IMR-90 (cell line): ENCODE measurements at regions not wholly inside any gene's neighbourhood (a gene's known extent, or its start where the extent isn't known, plus 50 kb on each side); places are given as distances from the start of the nearest gene placed in this dataset.

Experiments
- ATAC-seq: fragments of 200-7000 bp; cut with Tn5 transposase; 2 replicates; pipeline ENCODE4 v1.9.1; 2020; ENCODE audit warnings: low read depth, mild to moderate bottlenecking, moderate library complexity
- BruUV-seq: library from RNA; stranded (reverse); fragments of 400-500 nt; replicated peaks from 2 replicates; lab custom pipeline; 2021; lab: Mats Ljungman, UMichigan
- CTCF ChIA-PET: fragments of 300-600 bp; formaldehyde crosslinking; extraction: SDS; loops from one replicate; lab custom pipeline; 2021; ENCODE audit warnings: antibody characterized with exemption; lab: Yijun Ruan, JAX
- POLR2A ChIA-PET: fragments of 300-600 bp; sonication (Branson Sonifier 250); formaldehyde crosslinking; loops from one replicate; lab custom pipeline; 2022; ENCODE audit warnings: antibody characterized with exemption; ENCODE audit not compliant: unreplicated experiment; lab: Charles Lee
- DNase-seq: peaks from one replicate; pipeline ENCODE4 v3.0.0; 2013
- H2AFZ ChIP-seq: replicated peaks from 2 replicates; pipeline ENCODE3; 2013; ENCODE audit warnings: low read length, mild to moderate bottlenecking; ENCODE audit not compliant: poor library complexity
- H2AK5ac ChIP-seq: 2 replicates; pipeline ENCODE4 v1.6.1; 2013; ENCODE audit warnings: low read depth, low read length, inconsistent platforms
- H2AK9ac ChIP-seq: replicated peaks from 2 replicates; pipeline ENCODE3; 2013; ENCODE audit warnings: mild to moderate bottlenecking, low read depth, low read length, moderate library complexity; ENCODE audit not compliant: poor library complexity
- H2BK120ac ChIP-seq: 2 replicates; pipeline ENCODE4 v1.6.1; 2013; ENCODE audit warnings: low read depth, low read length, inconsistent platforms
- H2BK15ac ChIP-seq: 3 replicates; pipeline ENCODE4 v1.6.1; 2013; ENCODE audit warnings: low read depth, low read length, inconsistent platforms
- H2BK20ac ChIP-seq: 2 replicates; pipeline ENCODE4 v1.6.1; 2013; ENCODE audit warnings: low read depth, mild to moderate bottlenecking, inconsistent platforms, low read length, moderate library complexity
- H2BK5ac ChIP-seq: 2 replicates; pipeline ENCODE4 v1.6.1; 2013; ENCODE audit warnings: mild to moderate bottlenecking, low read depth, low read length, inconsistent platforms; ENCODE audit not compliant: poor library complexity, severe bottlenecking
- H3K14ac ChIP-seq: replicated peaks from 2 replicates; pipeline ENCODE4 v1.6.1; 2013; ENCODE audit warnings: low read depth, low read length, inconsistent platforms
- H3K18ac ChIP-seq: 2 replicates; pipeline ENCODE4 v1.6.1; 2013; ENCODE audit warnings: low read depth, low read length, control low read depth
- H3K23ac ChIP-seq: 2 replicates; pipeline ENCODE4 v1.6.1; 2013; ENCODE audit warnings: low read depth, low read length, inconsistent platforms
- H3K27ac ChIP-seq: 2 replicates; pipeline ENCODE4 v1.5.1; 2013; ENCODE audit warnings: mild to moderate bottlenecking, control low read depth, low read length; ENCODE audit not compliant: insufficient read depth
- H3K27me3 ChIP-seq: 2 replicates; pipeline ENCODE4 v1.6.1; 2013; ENCODE audit warnings: low read length; ENCODE audit not compliant: control insufficient read depth, insufficient read depth
- H3K36me3 ChIP-seq: 2 replicates; pipeline ENCODE4 v1.6.1; 2013; ENCODE audit warnings: low read length, mixed read lengths; ENCODE audit not compliant: control insufficient read depth, insufficient read depth
- H3K4ac ChIP-seq: 2 replicates; pipeline ENCODE4 v1.6.1; 2013; ENCODE audit warnings: low read depth, low read length, inconsistent platforms
- H3K4me1 ChIP-seq: 2 replicates; pipeline ENCODE4 v1.6.1; 2013; ENCODE audit warnings: low read length, mixed read lengths; ENCODE audit not compliant: control insufficient read depth, insufficient read depth
- H3K4me2 ChIP-seq: 2 replicates; pipeline ENCODE4 v1.6.1; 2013; ENCODE audit warnings: low read depth, mild to moderate bottlenecking, control low read depth, low read length, moderate library complexity
- H3K4me3 ChIP-seq: 2 replicates; pipeline ENCODE4 v1.5.1; 2013; ENCODE audit warnings: low read depth, mild to moderate bottlenecking, control low read depth, low read length, moderate library complexity; ENCODE audit not compliant: insufficient read depth
- H3K56ac ChIP-seq: 2 replicates; pipeline ENCODE4 v1.6.1; 2013; ENCODE audit warnings: low read length, inconsistent platforms; ENCODE audit not compliant: insufficient read depth; ENCODE audit errors: extremely low read depth
- H3K79me1 ChIP-seq, 2 experiments: 2 replicates each; pipeline ENCODE4 v1.6.1; 2013; ENCODE audit warnings: low read length in 2 of 2, inconsistent platforms in 1 of 2, low read depth in 1 of 2
- H3K9ac ChIP-seq: 2 replicates; pipeline ENCODE4 v1.6.1; 2013; ENCODE audit warnings: low read depth, low read length, control low read depth
- H3K9me1 ChIP-seq: 2 replicates; pipeline ENCODE4 v1.6.1; 2013; ENCODE audit warnings: low read length, inconsistent platforms; ENCODE audit not compliant: insufficient read depth
- H3K9me3 ChIP-seq: 2 replicates; pipeline ENCODE4 v1.6.1; 2013; ENCODE audit warnings: low read length; ENCODE audit not compliant: control insufficient read depth, insufficient read depth
- H4K20me1 ChIP-seq: 2 replicates; pipeline ENCODE4 v1.6.1; 2013; ENCODE audit warnings: low read length, inconsistent platforms; ENCODE audit not compliant: insufficient read depth
- H4K5ac ChIP-seq: 2 replicates; pipeline ENCODE4 v1.6.1; 2013; ENCODE audit warnings: mild to moderate bottlenecking, low read depth, low read length, control low read depth
- H4K8ac ChIP-seq, 2 experiments: 2 replicates each; pipeline ENCODE4 v1.6.1; 2013; ENCODE audit warnings: low read depth in 2 of 2, low read length in 2 of 2, control low read depth in 1 of 2, inconsistent platforms in 1 of 2
- H4K91ac ChIP-seq: 2 replicates; pipeline ENCODE4 v1.6.1; 2013; ENCODE audit warnings: low read depth, low read length, inconsistent platforms; ENCODE audit not compliant: insufficient read depth
- BHLHE40 ChIP-seq: fragments of 150-350 bp; IDR thresholded peaks from 2 replicates; pipeline ENCODE4 v1.6.1; 2016; ENCODE audit warnings: mild to moderate bottlenecking, low read depth, low read length
- CEBPB ChIP-seq: IDR thresholded peaks from 2 replicates; pipeline ENCODE4 v1.6.1; 2012; ENCODE audit warnings: low read depth, low read length, improper control_type of control experiment
- CHD1 ChIP-seq: IDR thresholded peaks from 2 replicates; pipeline ENCODE4 v1.6.1; 2012; ENCODE audit warnings: low read depth, low read length, improper control_type of control experiment
- FOS ChIP-seq: fragments of 150-350 bp; IDR thresholded peaks from 2 replicates; pipeline ENCODE4 v1.6.1; 2016; ENCODE audit warnings: low read depth, low read length
- MAFK ChIP-seq: IDR thresholded peaks from 2 replicates; pipeline ENCODE4 v1.6.1; 2012; ENCODE audit warnings: low read depth, low read length, improper control_type of control experiment
- MAZ ChIP-seq: IDR thresholded peaks from 2 replicates; pipeline ENCODE4 v1.6.1; 2012; ENCODE audit warnings: low read depth, mild to moderate bottlenecking, low read length, improper control_type of control experiment, moderate library complexity, borderline replicate concordance
- MXI1 ChIP-seq: IDR thresholded peaks from 2 replicates; pipeline ENCODE4 v1.6.1; 2012; ENCODE audit warnings: low read depth, mild to moderate bottlenecking, low read length, moderate library complexity, borderline replicate concordance
- NFE2L2 ChIP-seq: fragments of 150-350 bp; IDR thresholded peaks from 2 replicates; pipeline ENCODE4 v1.6.1; 2016; ENCODE audit warnings: low read depth, mild to moderate bottlenecking, low read length
- POLR2A ChIP-seq: IDR thresholded peaks from 2 replicates; pipeline ENCODE4 v1.6.1; 2012; ENCODE audit warnings: mild to moderate bottlenecking, low read depth, low read length
- RCOR1 ChIP-seq: IDR thresholded peaks from 2 replicates; pipeline ENCODE4 v1.6.1; 2012; ENCODE audit warnings: mild to moderate bottlenecking, low read length, improper control_type of control experiment; ENCODE audit not compliant: insufficient replicate concordance
- RFX5 ChIP-seq: IDR thresholded peaks from 2 replicates; pipeline ENCODE4 v1.8.0; 2012; ENCODE audit warnings: low read depth, mild to moderate bottlenecking, low read length, moderate library complexity
- SMC3 ChIP-seq: fragments of 150-350 bp; IDR thresholded peaks from 2 replicates; pipeline ENCODE4 v1.6.1; 2016; ENCODE audit warnings: low read depth, mild to moderate bottlenecking, antibody characterized with exemption, low read length, moderate library complexity
- WGBS, 2 experiments: methylation state at CpG; one replicate each; pipeline versions ENCODE4 v1.1.5 to v1.1.7; 2013; ENCODE audit warnings: missing lambda C conversion rate in 2 of 2; ENCODE audit not compliant: insufficient read length in 1 of 2; ENCODE audit errors: extremely low coverage in 2 of 2; 5-methylcytosine and 5-hydroxymethylcytosine counted together
- dilution Hi-C: fragments of 300-500 bp; cut with HindIII; formaldehyde crosslinking; loops from one replicate; pipeline ENCODE4 v1.14.3; 2018; ENCODE audit warnings: low sequenced_read_pairs; ENCODE audit not compliant: unreplicated experiment
- in situ Hi-C: fragments of 300-500 bp; cut with MboI; formaldehyde crosslinking; loops from 3 replicates; pipeline ENCODE4 v1.14.3; 2019; ENCODE audit warnings: low sequenced_read_pairs, inconsistent platforms, mixed read lengths
- intact Hi-C: fragments of 100-400 bp; cut with micrococcal nuclease; formaldehyde crosslinking; loops from 2 replicates; pipeline ENCODE4 v1.10.0; 2022
- TF ChIP-seq, protein P1 (sequence below): conservative IDR thresholded peaks from 2 replicates; pipeline ENCODE4 v1.5.1; 2012; ENCODE audit warnings: mild to moderate bottlenecking, low read depth, low read length, improper control_type of control experiment
- TF ChIP-seq, protein P2 (sequence below): fragments of 150-350 bp; IDR thresholded peaks from 2 replicates; pipeline ENCODE4 v1.6.1; 2017; ENCODE audit warnings: mild to moderate bottlenecking, antibody characterized with exemption, low read length, low read depth
- TF ChIP-seq, protein P3 (sequence below): fragments of 150-350 bp; IDR thresholded peaks from 2 replicates; pipeline ENCODE4 v1.6.1; 2016; ENCODE audit warnings: low read depth, mild to moderate bottlenecking, low read length, moderate library complexity, borderline replicate concordance

DNA sequence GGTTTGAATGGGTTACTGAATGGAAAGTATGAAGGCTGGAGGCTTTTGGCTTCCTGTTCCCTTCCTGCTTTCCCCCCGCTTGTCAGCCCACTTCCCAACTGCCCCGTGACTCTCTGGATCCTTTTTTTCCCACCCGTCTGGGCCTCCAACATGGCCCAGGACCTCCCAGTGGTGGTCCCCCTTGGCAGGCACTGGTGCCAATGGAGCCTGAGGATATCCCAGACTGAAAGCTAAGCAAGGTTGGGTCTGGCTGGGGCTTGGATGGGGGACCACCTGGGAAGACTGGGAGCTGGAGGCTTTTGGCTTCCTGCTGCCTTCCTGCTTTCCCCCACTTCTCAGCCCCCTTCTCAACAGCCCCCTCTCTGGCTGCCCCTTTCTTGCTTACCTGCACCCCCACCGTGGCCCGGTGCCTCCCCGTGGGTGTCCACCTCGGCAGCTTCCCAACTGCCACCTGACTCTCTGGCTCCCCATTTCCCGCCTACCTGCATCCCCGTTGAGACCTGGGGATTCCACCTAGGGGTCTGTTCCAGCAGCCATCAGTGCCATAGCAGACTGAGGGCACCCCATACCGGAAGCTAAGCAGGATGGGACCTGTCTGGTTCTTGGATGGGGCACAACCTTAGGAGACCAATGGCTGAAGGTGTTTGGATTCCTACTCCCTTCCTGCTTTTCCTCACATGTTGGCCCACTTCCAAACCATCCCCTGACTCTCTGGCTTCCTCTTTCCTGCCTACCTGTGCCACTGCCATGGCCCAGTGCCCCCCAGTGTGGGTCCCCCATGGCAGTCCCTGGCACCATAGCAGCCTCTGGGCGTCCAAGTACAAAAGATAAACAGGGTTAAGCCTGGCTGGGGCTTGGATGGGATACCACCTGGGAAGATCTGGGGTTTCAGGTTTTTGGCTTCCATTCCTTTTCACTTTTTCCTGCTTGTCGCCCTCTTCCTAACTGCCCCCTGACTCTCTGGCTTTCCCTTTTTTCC is 2295.3 kb downstream of the TP53TG3F start:
- H3K14ac ChIP-seq: no peak overlapping the region
- H3K79me1 ChIP-seq: no peaks in the 10 kb centered on the region
- H2BK20ac ChIP-seq: no peak overlapping the region
- DNase-seq (no peak), ATAC-seq (no peak)
- WGBS, 2 experiments: 75% methylated on average over 4 of the region's 12 CpGs; no CpG with 5 or more reads in 1 of the 2 experiments
- H2BK15ac ChIP-seq: no peak overlapping the region
- no peaks in the 10 kb centered on the region for H4K20me1 ChIP-seq
- no peaks in the 10 kb centered on the region for H3K36me3 ChIP-seq
- in situ Hi-C loops: no loop called here
- intact Hi-C loops: no loop called here
- CTCF ChIA-PET: no interaction called here
- no peak overlapping the region for H2AK9ac ChIP-seq
- no peak overlapping the region for H2AK5ac ChIP-seq
- H3K9ac ChIP-seq: no peak overlapping the region
- no peak overlapping the region for H3K27ac ChIP-seq
- no peak overlapping the region for H2BK5ac ChIP-seq
- no peak overlapping the region for H3K4me3 ChIP-seq
- dilution Hi-C loops: no loop called here
- H2BK120ac ChIP-seq: no peak overlapping the region
- H3K18ac ChIP-seq: no peak overlapping the region
- no TSS peak for BruUV-seq
- no peak overlapping the region for H4K91ac ChIP-seq
- POLR2A ChIA-PET: no interaction called here
- H3K9me1 ChIP-seq: no peaks in the 10 kb centered on the region
- no peaks in the 10 kb centered on the region for H3K4me1 ChIP-seq
- H3K27me3 ChIP-seq: no peaks in the 10 kb centered on the region
- no peak overlapping the region for H3K4me2 ChIP-seq
- no peak overlapping the region for H3K23ac ChIP-seq
- H3K4ac ChIP-seq: no peak overlapping the region
- H4K5ac ChIP-seq: no peak overlapping the region
- peaks cover 45% of the 10 kb centered on the region for H3K9me3 ChIP-seq
- no peak overlapping the region for H2AFZ ChIP-seq
- no peak overlapping the region for H4K8ac ChIP-seq
- H3K56ac ChIP-seq: no peak overlapping the region
- no peak for TF ChIP-seq MAZ
- no peak for TF ChIP-seq RFX5
- TF ChIP-seq FOS: no peak
- no peak for TF ChIP-seq CEBPB
- TF ChIP-seq RCOR1: no peak
- no peak for TF ChIP-seq POLR2A
- TF ChIP-seq MXI1: no peak
- TF ChIP-seq, protein P1, sequence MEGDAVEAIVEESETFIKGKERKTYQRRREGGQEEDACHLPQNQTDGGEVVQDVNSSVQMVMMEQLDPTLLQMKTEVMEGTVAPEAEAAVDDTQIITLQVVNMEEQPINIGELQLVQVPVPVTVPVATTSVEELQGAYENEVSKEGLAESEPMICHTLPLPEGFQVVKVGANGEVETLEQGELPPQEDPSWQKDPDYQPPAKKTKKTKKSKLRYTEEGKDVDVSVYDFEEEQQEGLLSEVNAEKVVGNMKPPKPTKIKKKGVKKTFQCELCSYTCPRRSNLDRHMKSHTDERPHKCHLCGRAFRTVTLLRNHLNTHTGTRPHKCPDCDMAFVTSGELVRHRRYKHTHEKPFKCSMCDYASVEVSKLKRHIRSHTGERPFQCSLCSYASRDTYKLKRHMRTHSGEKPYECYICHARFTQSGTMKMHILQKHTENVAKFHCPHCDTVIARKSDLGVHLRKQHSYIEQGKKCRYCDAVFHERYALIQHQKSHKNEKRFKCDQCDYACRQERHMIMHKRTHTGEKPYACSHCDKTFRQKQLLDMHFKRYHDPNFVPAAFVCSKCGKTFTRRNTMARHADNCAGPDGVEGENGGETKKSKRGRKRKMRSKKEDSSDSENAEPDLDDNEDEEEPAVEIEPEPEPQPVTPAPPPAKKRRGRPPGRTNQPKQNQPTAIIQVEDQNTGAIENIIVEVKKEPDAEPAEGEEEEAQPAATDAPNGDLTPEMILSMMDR: no peak
- TF ChIP-seq MAFK: no peak
- TF ChIP-seq SMC3: no peak
- TF ChIP-seq BHLHE40: no peak
- TF ChIP-seq, protein P2, sequence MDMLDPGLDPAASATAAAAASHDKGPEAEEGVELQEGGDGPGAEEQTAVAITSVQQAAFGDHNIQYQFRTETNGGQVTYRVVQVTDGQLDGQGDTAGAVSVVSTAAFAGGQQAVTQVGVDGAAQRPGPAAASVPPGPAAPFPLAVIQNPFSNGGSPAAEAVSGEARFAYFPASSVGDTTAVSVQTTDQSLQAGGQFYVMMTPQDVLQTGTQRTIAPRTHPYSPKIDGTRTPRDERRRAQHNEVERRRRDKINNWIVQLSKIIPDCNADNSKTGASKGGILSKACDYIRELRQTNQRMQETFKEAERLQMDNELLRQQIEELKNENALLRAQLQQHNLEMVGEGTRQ: no peak
- TF ChIP-seq, protein P3, sequence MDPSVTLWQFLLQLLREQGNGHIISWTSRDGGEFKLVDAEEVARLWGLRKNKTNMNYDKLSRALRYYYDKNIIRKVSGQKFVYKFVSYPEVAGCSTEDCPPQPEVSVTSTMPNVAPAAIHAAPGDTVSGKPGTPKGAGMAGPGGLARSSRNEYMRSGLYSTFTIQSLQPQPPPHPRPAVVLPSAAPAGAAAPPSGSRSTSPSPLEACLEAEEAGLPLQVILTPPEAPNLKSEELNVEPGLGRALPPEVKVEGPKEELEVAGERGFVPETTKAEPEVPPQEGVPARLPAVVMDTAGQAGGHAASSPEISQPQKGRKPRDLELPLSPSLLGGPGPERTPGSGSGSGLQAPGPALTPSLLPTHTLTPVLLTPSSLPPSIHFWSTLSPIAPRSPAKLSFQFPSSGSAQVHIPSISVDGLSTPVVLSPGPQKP: no peak
- no peak for TF ChIP-seq CHD1
- no peak for TF ChIP-seq NFE2L2
